NCI-H510A treated with DMSO at 0.1 percent for 48 hours (cell line): ENCODE measurements at regions not wholly inside any gene's neighbourhood (a gene's known extent, or its start where the extent isn't known, plus 50 kb on each side); places are given as distances from the start of the nearest gene placed in this dataset.
"Not testable (repeated sequence)": the region's sequence is repeated elsewhere in the genome, so short reads cannot be mapped to it uniquely, and the experiment has no call there.

Source experiments
- DNase-seq: peaks from one replicate; lab custom pipeline; 2025; lab: John Stamatoyannopoulos, UW

DNA sequence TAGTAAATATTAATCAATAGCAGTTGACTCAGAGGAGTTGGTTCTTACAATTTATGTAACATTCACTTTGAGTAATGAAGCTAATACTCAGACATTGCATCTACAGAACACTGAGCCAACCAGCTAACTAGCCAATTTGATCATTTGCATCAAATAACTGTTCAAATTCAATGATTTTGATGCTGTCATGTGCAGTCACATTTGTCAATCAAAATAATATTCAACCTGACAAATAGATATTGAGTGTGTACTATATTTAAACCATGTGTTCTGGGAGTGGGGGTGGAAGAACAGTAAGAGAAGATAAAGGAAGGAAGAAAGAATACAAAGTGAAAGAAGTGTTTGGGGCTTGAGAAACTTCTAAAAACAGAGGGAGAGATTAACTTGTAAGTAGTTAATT lies 277.2 kb upstream of the ARHGEF26 start:
- DNase-seq: no peak

DNA sequence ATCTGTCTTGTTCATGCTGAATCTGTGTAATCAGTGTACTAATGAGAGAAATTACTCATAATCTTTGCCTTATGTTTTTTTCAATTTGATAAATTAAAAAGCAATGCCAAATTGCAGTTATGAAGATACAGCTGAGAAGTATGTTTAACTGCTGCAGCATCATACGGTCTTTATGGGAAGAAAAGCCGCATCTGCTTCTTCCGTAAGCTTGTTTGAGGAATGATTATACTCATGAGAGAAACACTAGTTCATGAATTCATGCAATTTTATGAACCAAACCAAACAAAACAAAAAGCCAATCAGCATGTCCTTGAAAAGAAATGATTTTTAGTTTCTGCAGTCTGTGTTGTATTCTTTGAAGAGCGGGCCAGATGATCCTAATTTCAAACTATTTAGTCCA lies 275.9 kb upstream of the ARHGEF26 start:
- no peak for DNase-seq

DNA sequence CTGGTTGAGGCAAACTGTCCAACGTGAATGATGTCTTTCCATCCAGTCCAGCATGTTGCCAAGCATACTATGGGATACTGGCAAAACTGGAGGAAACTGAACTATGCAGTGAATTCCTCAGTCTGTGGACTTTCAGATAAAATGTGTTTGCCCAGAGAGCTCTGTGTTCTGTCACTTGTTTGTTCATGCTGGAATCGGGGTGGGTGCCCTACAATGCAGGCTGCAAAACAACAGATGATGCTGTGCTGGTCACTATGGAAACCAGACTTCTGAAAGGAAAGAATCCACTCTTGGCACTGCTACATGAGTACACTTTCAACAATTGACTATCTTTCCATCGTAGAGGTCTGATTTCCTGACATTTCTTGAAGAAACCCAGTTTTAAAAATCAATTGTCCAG lies 272.5 kb upstream of the ARHGEF26 start:
- DNase-seq: no peak

DNA sequence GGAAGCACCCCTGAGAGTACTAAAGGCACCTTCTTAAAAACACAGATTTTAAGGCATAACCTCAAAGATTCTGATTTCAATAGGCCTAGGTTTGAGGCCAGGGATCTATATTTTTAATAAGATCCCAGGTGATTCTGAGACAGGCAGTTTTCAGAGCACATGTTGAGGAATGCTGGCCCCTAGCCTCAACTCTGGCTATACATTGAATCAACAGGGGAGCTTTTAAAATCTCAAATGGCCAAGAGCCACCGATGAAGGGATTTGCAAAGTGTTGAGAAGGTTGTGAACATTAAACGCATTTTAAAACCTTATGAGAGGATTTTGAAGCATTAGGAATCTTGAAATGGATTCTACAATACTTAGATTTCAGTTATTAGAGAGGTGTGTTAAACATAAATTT lies 268.8 kb upstream of the ARHGEF26 start:
- DNase-seq: no peak

DNA sequence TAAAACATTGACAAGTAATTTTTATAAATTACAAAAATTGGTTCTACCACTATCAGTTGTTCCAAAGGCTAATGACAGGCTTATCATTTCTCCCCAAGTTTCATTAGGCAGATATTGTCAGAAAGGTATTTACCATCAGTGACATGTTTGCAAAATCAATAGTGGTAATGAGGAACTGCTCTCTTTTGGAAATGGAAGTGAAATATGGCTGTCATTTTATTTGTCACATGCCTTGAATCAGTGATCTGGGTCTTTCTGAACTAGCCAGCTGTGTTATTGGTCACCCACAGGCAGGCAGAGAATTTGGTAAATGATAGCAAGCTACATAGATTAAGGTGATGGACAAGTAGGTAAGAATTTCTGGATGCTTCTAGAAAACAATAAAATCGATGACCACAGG lies 268.0 kb upstream of the ARHGEF26 start:
- DNase-seq: no peak

DNA sequence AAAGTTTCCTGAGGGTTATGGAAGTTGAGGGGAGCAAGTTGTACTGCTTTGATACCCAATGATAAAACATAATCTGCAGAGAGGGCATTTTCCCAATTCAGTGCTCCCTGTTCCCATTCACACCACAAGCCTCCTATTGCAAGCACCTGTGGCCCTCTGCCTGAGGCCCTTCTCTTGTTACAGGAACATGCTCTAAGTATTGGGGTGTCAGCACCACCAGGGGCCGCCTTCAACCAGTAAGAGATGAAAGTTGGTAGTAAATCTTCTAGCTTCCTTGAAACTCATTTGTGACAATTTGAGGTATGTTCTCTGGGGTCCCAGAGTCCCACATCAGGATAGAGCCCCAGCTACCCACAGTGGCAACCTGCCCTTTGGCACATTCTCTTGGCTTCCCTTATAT lies 265.4 kb upstream of the ARHGEF26 start:
- no peak for DNase-seq

DNA sequence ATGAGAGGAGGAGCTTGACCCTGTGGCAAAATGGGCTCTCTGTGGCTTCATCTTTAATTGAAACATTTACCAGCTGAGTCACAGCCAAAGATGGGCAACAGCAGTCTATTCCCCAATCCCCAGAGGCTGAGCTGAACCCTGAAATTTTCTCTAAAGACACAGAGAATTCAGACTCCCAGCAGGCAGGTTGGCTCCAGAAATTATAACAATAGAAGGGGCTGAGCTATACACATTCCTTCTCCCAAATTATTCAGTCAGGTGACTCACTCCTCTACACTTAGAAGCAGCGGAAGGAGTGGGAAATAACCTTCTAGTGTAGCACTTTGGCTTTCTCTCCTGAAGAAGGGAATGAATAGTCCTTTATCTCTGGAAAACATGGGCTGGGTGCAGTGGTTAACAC lies 264.3 kb upstream of the ARHGEF26 start:
- no peak for DNase-seq

DNA sequence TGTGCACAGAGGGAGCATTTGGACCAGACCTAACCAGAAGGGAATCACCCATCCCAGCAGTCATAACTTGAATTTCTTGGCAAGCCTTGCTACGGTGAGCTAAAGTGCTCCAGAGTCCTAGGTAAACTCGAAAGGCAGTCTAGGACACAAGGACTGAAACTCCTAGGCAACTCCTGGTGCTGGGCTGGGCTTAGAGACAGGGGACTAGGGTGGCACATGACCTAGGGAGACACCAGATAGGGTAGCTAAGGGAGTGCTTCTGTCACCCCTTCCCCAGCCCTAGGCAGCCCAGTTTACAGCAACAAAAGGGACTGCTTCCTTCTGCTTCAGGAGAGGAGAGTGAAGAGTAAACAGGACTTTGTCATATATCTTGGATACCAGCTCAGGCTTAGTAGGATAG lies 256.4 kb upstream of the ARHGEF26 start:
- no peak for DNase-seq

DNA sequence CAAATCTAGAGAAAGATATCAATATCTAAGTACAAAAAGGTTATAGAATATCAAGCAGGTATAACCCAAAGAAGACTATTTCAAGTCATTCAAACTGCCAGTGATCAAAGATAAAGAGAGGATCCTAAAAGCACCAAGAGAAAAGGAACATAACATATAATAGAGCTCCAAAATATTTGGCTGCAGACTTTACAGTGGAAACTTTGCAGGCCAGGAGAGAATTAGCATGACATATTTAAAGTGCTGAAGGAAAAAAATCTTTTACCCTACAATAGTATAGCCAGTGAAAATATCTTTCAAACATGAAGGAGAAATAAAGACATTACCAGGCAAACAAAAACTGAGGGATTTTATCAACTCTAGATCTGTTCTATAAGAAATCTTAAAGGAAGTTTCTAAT lies 254.3 kb upstream of the ARHGEF26 start:
- no peak for DNase-seq

DNA sequence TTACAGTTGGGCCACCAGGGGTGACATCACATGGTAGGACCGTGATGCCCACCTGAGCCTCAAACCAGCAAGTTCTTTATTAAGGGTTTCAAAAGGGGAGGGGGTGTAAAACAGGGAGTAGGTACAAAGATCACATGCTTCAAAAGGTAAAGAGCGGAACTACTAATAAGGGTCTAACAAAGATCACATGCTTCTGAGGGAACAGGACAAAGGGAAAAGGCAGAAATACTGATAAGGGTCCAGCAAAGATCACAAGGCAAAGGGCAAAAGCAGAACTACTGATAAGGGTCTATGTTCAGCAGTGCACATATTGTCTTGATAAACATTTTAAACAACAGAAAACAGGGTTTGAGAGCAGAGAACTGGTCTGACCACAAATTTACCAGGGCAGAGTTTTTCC lies 246.8 kb upstream of the ARHGEF26 start:
- DNase-seq: not testable (repeated sequence)

DNA sequence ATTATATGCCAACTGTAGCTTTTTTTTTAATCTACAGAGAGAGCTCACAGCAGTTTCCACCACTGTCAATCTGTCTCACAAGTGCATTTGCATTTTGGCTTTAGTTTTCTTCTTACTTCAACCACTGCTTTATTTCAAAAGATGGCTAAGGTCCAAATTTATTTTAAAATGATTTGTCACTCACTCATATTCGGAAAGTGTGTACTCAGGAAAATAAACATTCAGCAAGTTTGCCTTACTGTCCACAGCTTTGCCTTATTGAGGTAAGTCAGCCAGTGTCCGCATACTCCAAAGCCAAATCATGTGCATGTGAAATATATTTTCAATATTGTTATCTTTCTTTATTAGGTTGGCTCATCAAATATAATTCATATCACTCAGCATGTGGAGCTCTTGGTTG lies 240.7 kb upstream of the ARHGEF26 start:
- no peak for DNase-seq

DNA sequence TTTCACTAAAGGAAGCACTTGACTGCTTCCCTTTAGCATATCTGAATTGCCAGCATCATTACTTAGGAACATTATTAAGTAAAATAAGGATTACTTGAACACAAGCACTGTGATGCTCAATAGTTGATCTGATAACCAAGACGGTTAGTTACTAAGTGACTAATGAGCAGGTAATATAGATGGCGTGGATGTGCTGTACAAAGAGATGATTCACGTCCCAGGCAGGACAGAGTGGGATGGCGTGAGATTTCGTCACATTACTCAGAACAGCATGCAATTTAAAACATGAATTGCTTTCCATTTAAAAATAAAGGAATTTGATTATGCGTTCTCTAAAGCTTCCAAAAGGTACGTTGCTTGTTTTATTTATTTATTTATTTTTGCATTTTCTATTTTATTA lies 240.0 kb upstream of the ARHGEF26 start:
- DNase-seq: no peak

DNA sequence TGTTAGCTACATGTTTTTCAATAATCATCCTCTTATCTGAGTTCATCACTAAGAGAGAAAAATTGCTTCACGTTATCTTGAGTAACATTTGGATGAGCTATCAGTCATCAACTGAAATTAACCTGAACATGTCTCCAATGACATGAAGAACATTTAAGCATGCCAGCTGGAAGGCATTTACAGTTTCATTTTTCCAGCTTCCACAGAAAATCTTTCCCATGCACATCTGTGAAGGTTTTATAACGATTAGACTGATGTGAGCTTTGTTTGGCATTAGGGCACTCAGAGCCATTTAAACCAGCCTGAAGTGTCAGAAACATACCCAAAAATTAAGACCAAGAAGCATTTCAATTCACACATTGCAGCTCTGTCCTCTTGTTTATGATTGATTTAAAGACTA lies 235.8 kb upstream of the ARHGEF26 start:
- DNase-seq: no peak

DNA sequence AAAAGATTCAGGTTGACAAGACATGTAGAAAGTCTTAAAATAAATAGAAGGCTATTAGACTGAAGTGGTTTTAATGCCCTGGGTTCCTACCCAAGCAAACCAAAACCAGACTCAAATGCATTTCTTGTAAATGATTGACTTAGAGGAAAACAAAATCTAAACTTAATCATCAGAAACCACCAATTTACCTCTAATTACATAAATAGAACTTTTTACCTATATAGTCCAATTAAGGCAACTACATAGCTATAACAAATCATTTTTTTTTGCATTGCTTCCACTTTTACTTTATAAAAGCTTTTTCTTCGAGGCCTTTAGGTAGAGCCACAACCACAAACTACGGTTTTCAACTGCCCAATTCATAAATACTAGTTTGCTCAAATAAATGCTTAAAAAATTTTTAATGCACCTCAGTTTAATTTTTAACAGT lies 231.3 kb upstream of the ARHGEF26 start:
- DNase-seq: no peak

DNA sequence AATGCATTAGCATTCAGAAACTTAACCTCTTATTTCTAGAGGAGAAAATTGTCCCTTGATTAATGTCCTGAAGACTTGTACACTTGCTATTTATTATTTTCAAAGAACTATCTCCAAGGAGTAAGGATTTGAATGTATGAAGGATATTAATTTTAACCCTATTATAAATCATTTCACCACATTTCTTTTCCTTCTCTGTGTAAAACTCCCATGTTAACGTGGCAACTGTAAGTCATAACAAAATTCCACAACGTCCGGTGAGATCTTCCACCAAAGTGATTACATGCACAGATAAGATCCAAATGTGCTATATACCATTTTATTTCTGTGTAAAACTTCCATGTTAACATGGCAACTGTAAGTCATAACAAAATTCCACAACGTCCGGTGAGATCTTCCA lies 229.1 kb upstream of the ARHGEF26 start:
- no peak for DNase-seq

DNA sequence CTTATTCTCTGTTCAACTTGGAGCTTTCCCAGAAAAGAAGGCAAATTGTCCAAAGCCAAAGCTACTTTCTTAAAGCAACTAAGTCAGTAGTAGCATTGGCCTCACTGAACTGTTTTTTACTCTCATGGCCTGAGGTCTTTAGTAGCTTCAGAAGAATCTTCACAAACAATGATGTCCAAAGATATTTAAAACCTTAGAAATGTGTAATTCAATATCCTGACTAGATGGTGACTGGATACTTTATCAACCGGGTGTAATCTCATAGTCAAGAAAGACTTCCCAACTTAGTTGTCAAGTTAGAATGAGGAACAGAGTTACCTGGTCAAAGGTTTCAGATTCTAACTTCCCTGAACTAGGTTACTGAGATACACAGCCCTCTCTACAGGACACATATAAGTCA lies 226.3 kb upstream of the ARHGEF26 start:
- DNase-seq: no peak

DNA sequence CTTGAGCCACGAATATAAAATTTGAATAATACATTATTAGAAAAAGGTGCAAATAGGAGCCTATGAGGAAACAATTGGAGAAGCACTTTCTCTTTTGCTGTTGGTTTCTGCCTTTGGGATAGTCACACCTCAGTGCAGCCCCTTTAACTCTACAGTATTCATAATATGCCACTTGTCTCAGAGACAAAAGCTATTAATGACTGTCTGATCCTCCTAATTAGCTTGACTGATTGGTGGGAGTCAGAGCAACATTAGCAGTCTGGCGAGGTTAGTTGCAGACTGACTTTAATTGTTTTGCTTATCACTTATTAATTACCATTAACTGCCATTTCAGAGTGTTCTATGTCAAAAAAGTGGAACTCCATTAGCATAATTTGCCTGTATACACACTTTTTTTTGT lies 225.0 kb upstream of the ARHGEF26 start:
- no peak for DNase-seq

DNA sequence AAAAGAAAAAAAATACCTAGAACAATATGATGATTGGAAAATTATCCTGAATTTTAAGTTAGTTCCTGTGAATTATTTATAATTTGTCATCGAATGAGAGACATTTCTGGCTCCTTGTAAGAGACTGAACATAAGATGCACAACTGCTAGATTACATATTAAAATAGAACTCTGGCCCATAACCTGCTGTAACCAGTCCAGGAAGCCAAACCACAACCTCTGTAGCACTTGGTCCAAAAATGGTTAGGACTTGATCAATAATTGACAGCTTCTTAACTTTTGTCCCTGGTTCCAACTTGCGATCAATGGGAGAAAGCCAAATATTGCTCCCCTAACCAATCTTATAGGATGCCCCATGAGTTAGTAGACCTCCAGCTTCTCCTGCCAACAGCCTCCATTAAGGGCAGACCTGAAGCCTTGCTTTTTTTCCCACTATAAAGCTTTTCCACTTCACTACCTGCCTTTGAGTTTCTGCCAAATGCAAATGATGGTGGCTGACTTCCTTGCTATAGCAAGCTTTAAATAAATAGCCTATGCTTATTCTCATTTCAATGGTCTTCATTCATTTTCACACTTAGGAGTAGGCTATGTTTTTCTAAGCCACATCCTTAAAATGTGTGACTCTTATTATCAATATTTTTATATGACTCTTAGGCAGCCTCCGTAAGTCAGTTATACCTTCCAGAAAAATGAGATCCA lies 224.0 kb upstream of the ARHGEF26 start:
- DNase-seq: no peak

DNA sequence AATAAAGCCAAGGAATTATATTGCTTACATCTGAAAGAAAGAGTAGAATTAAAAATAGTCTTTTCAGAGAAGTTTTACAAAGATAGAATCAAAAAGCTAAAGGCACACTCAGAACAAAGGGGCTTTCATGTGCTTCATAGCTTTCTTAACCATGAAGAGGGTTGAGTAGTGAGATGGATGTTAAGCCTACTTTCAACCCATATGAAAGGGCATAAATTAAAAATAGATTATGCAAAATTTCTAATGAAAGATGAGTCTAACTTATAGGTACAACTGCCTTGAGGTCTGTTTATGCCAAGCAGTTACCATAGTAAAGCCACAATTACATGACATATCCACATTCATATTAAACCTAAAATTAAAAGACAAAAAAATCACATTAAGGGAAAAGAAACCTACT lies 223.3 kb upstream of the ARHGEF26 start:
- no peak for DNase-seq

DNA sequence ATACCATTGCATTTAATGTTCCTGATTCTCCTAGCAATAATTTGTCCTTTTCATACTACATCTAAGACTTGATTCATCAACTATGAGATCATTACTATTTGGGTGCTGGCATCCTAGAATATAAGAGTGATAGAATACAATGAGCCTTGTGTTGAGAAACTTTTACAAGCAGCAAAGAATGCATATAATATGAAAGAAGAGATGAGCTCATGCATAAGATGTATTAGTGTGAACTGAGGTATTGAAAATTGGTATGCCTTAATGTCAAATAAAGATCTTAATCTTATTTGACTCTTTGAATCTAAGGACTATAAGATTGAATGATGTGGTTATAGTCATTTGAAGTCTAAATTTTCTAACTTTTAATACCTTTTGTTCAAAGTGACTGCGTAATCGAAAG lies 220.0 kb upstream of the ARHGEF26 start:
- DNase-seq: no peak

DNA sequence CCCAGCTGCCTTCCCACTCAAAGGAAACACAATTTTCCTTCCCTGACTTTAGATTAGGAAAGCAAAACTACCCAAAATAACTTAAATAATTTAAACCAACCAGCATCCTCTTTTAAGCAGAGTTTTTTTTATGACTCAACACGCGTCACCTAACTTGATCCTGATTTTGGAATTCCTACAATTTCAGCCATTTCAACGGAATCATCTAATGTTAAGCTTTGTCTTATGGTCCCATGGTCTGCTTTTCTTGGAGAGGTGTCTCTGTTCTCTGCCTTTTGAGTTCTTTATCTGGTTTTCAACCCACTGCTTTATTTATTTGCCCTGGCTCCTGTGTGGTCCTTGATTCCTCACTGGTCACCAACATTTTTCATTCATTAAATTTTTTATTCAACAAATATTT lies 219.2 kb upstream of the ARHGEF26 start:
- DNase-seq: no peak

DNA sequence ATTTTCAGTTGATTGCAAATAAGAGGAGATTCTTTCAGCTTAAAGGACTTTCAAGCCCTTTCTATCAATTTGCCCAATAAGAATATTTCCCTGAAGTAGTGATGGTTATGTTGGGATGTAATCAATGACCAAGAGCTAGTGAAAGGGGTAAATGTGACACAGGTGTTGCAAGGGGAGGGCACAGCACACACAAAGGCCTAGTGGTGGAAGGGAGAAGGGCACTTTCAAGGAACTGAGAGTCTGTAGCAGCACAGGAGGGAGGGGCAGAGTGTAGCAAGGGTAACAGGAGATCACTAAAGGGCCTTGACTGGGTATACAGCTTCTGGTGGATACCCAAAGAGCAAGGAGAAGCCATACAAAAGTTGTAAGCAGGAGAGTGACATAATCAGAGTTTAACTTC lies 217.8 kb upstream of the ARHGEF26 start:
- no peak for DNase-seq

DNA sequence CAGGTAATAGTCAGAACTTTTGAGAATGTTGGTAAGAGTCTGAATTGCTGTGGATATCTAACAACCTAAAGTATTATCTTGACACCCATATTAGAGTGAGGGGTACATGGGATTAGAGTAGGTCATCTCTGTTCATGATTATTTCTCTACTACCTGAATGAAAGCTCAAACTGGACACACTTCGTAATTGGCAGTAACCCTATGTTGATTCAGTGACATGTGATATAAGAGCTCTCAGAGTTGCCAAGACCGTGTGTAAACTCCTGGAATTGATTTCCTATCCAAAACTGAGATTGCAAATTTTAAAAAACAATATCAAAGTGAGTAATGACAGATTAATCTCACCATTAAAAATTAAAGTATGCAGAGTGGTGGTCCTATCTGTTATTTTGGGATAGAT lies 214.8 kb upstream of the ARHGEF26 start:
- no peak for DNase-seq

DNA sequence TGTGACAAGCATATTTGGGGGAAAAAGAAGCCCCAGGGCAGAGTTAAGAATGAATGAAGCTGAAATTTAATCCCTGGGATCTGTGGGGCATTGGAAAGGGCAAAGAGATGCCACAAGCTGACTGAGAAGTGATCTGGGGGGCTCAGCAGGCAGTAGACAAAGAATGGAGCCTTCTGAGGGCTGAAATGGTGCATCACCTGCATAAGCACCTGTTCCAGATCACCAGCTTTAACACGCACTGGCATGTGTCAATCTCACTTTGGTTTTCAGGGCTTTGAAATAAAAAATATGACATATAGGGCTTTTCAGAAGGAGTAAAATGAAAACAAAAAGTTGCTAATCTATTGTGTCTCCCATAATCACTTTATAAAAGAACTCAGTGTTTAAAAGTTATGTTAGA lies 210.8 kb upstream of the ARHGEF26 start:
- DNase-seq: no peak

DNA sequence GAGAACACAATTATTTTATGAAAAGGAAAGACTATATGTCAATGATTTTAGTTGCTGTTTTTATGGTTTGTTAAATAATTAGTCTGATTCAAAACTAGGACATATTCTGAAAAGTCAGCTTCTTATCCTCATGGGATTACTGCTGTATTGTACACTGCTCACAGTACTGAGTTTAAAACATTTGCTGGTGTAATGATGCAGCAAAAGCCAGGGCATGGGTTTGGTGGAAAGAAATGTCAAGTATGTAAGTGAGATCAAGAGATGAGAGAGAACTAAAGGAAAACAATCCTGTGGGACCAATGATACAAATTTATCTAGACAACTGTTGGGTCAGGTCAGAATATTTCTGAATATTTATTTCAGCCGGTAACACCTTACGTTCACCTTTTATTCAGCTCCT lies 210.1 kb upstream of the ARHGEF26 start:
- DNase-seq: no peak
